HCT116 (cell line): ENCODE measurements at regions not wholly inside any gene's neighbourhood (a gene's known extent, or its start where the extent isn't known, plus 50 kb on each side); places are given as distances from the start of the nearest gene placed in this dataset.

ENCODE experiments used
- ATAC-seq: fragments of 200-7000 bp; cut with Tn5 transposase; 2 replicates; pipeline ENCODE4 v1.9.1; 2020; ENCODE audit warnings: mild to moderate bottlenecking, moderate library complexity
- BruUV-seq: library from RNA; stranded (reverse); fragments of 400-500 nt; replicated peaks from 2 replicates; lab custom pipeline; 2021; lab: Mats Ljungman, UMichigan
- CTCF ChIA-PET: fragments of 300-600 bp; sonication (Branson Sonifier 250); formaldehyde crosslinking; loops from one replicate; lab custom pipeline; 2021; ENCODE audit warnings: antibody characterized with exemption; lab: Charles Lee
- POLR2A ChIA-PET: fragments of 300-600, 350-600 bp; sonication (Branson Sonifier 250); formaldehyde crosslinking; loops from one replicate; lab custom pipeline; 2021; ENCODE audit warnings: antibody characterized with exemption; lab: Charles Lee
- RAD21 ChIA-PET, 2 experiments: fragments of 300-600 bp; sonication (Branson Sonifier 250); formaldehyde crosslinking; loops; one replicate each; lab custom pipeline; 2023; ENCODE audit warnings: low total read pairs in 2 of 2; ENCODE audit not compliant: uncharacterized antibody in 2 of 2, unreplicated experiment in 2 of 2, low non-redundant PET in 1 of 2; lab: Charles Lee
- DNase-seq: peaks from one replicate; pipeline ENCODE4 v3.0.0-alpha.2; 2010; ENCODE audit warnings: low read depth, low spot score
- H2AFZ ChIP-seq: fragments of 200-600 bp; shearing (Covaris generic), sonication (generic); 2 replicates; pipeline ENCODE4 v1.6.1; 2017; ENCODE audit warnings: low read depth, mixed run types, mixed read lengths, antibody characterized with exemption, low read length; ENCODE audit not compliant: poor library complexity, severe bottlenecking
- H3K27ac ChIP-seq: 2 replicates; pipeline ENCODE4 v1.5.1; 2012; ENCODE audit warnings: low read depth, low read length
- H3K27me3 ChIP-seq: fragments of 200-600 bp; sonication (generic); 2 replicates; pipeline ENCODE4 v1.6.1; 2016; ENCODE audit warnings: mixed run types, low read length, mixed read lengths; ENCODE audit not compliant: insufficient read depth
- H3K36me3 ChIP-seq, 2 experiments: fragments of 200-500 bp in 1 of 2; fragments of 200-600 bp in 1 of 2; sonication (Bioruptor generic) in 1 of 2; sonication (generic) in 1 of 2; 2 replicates each; pipeline versions ENCODE4 v1.5.1 to v1.6.1; 2014 to 2016; ENCODE audit warnings: low read length in 2 of 2, inconsistent platforms in 1 of 2, mixed read lengths in 1 of 2, mixed run types in 1 of 2; ENCODE audit not compliant: insufficient read depth in 2 of 2, control insufficient read depth in 1 of 2
- H3K4me1 ChIP-seq, 2 experiments: fragments of 200-600 bp in 1 of 2; sonication (generic) in 1 of 2; 2 replicates each; pipeline versions ENCODE4 v1.5.1 to v1.6.1; 2012 to 2017; ENCODE audit warnings: low read length in 2 of 2, inconsistent platforms in 1 of 2, mild to moderate bottlenecking in 1 of 2, mixed read lengths in 1 of 2, mixed run types in 1 of 2, moderate library complexity in 1 of 2; ENCODE audit not compliant: insufficient read depth in 2 of 2, control insufficient read depth in 1 of 2
- H3K4me2 ChIP-seq: fragments of 200-600 bp; sonication (generic); 2 replicates; pipeline ENCODE4 v1.6.1; 2017; ENCODE audit warnings: mixed run types, low read length, mixed read lengths
- H3K4me3 ChIP-seq, 2 experiments: fragments of 200-600 bp in 1 of 2; sonication (generic) in 1 of 2; replicated peaks in 1 of 2; 2 replicates each; pipeline ENCODE4 v1.5.1; 2011 to 2016; ENCODE audit warnings: low read length in 2 of 2, control low read depth in 1 of 2, low read depth in 1 of 2, mild to moderate bottlenecking in 1 of 2, mixed read lengths in 1 of 2, mixed run types in 1 of 2
- H3K79me2 ChIP-seq: fragments of 200-600 bp; sonication (generic); 2 replicates; pipeline ENCODE4 v1.6.1; 2017; ENCODE audit warnings: mild to moderate bottlenecking, mixed run types, low read length, moderate library complexity, mixed read lengths; ENCODE audit not compliant: insufficient read depth
- H3K9ac ChIP-seq: fragments of 200-600 bp; sonication (generic); 2 replicates; pipeline ENCODE4 v1.6.1; 2016; ENCODE audit warnings: low read length, mixed read lengths
- H3K9me2 ChIP-seq: fragments of 200-600 bp; sonication (generic), shearing (Covaris generic); 2 replicates; pipeline ENCODE4 v1.6.1; 2017; ENCODE audit warnings: mixed run types, mild to moderate bottlenecking, moderate library complexity; ENCODE audit not compliant: insufficient read depth
- H3K9me3 ChIP-seq, 2 experiments: fragments of 200-500 bp in 1 of 2; fragments of 200-600 bp in 1 of 2; sonication (Bioruptor generic) in 1 of 2; sonication (generic) in 1 of 2; 2 replicates each; pipeline ENCODE4 v1.6.1; 2014 to 2017; ENCODE audit warnings: low read length in 2 of 2, mixed read lengths in 2 of 2, inconsistent platforms in 1 of 2, low read depth in 1 of 2, mild to moderate bottlenecking in 1 of 2, mixed run types in 1 of 2, moderate library complexity in 1 of 2; ENCODE audit not compliant: control insufficient read depth in 1 of 2, insufficient read depth in 1 of 2
- H4K20me1 ChIP-seq: fragments of 200-600 bp; sonication (generic), shearing (Covaris generic); 2 replicates; pipeline ENCODE4 v1.6.1; 2017; ENCODE audit warnings: mixed run types, mild to moderate bottlenecking, moderate library complexity; ENCODE audit not compliant: insufficient read depth
- JUND ChIP-seq: IDR thresholded peaks from 2 replicates; pipeline ENCODE4 v1.6.1; 2012
- RAD21 ChIP-seq: IDR thresholded peaks from 2 replicates; pipeline ENCODE4 v1.6.1; 2012; ENCODE audit warnings: low read depth, mild to moderate bottlenecking
- YY1 ChIP-seq: IDR thresholded peaks from 2 replicates; pipeline ENCODE4 v1.6.1; 2011; ENCODE audit warnings: low read length, low read depth, moderate library complexity, mild to moderate bottlenecking; ENCODE audit not compliant: insufficient replicate concordance; ENCODE audit errors: extremely low read depth
- ZFX ChIP-seq: fragments of 450-650 bp; IDR thresholded peaks from 2 replicates; pipeline ENCODE4 v1.6.1; 2017
- ZNF274 ChIP-seq: fragments of 200-500 bp; sonication (Bioruptor generic); IDR thresholded peaks from 2 replicates; pipeline ENCODE4 v1.6.1; 2014; ENCODE audit warnings: mild to moderate bottlenecking, low read depth, low read length, inconsistent platforms
- intact Hi-C: fragments of 100-400 bp; cut with micrococcal nuclease; formaldehyde crosslinking; loops from 2 replicates; pipeline ENCODE4 v1.10.0; 2022
- TF ChIP-seq, protein P1 (sequence below): IDR thresholded peaks from 2 replicates; pipeline ENCODE4 v1.6.1; 2012; ENCODE audit warnings: low read depth
- TF ChIP-seq, protein P2 (sequence below), 3 experiments: fragments of 200-600 bp in 1 of 3; sonication (generic) in 1 of 3; IDR thresholded peaks in 2 of 3; conservative IDR thresholded peaks in 1 of 3; 2 replicates each; pipeline ENCODE4 v1.5.1; 2012 to 2017; ENCODE audit warnings: low read depth in 2 of 3, low read length in 2 of 3, antibody characterized with exemption in 1 of 3, borderline replicate concordance in 1 of 3, control low read depth in 1 of 3, mild to moderate bottlenecking in 1 of 3, mixed read lengths in 1 of 3, mixed run types in 1 of 3, moderate library complexity in 1 of 3; ENCODE audit not compliant: insufficient read depth in 1 of 3

DNA sequence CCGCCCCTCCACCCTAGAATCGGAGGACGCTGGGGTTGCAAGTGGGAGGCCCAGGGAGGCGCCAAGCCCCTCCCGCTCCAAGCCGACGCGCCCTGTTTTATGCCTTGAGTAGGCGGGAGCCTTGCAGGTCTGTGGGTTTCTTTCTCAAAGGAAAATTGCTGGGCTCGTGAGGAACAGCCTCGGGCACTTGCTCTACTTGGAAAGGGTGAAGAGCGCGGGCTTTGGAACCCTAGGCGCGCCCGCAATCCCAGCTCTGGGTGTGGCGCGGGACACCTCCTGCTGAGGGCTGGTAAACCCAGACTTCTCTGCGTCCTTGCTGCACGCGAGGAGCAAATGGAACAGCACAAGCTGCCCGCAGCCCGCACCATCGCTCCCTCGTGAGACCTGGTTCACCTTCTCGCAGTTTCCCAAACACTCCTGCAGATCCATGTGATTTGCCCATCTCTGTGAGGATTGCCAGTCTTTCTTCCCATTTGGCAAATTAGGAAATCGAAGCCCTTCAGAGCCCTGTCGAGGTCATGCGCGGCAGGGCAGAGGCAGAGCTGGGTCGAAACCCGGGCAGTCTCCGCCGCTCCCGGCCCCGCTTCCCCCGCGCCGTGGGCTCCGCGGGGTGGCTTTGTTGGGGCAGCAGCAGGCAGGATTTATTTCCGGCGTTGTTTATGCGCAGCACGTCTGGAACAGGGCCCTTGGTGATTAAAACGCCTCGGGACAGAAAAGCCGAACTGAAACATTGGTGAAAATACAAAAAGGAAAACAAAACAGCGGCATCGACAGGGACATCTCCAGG, 98.4 kb upstream of the CPLX2 start:
- Histone ChIP-seq H3K9ac (peak overlapping the region; percentile 22; the same call in 1 of the 2 replicates), H3K79me2 (no peaks in the 10 kb centered on the region), H3K4me3 (peak overlapping the region in 1 of 2 experiments; percentile 11; a peak in 2 of 4 replicates), H3K27me3 (no peaks in the 10 kb centered on the region), H2AFZ (peak overlapping the region; percentile 12), H3K9me2 (no peaks in the 10 kb centered on the region), H3K36me3 (no peaks in the 10 kb centered on the region), H3K27ac (no peak overlapping the region), H4K20me1 (no peaks in the 10 kb centered on the region), H3K4me2 (peak overlapping the region; percentile 60), H3K9me3 (no peaks in the 10 kb centered on the region), H3K4me1 (peaks cover 7 to 25% of the 10 kb centered on the region in 2 experiments; a peak in 3 of 4 replicates)
- no TSS peak for BruUV-seq
- peak; percentile 80 for ATAC-seq
- no peak for TF ChIP-seq YY1
- no peak for TF ChIP-seq ZFX
- TF ChIP-seq JUND = no peak
- TF ChIP-seq, protein P1, sequence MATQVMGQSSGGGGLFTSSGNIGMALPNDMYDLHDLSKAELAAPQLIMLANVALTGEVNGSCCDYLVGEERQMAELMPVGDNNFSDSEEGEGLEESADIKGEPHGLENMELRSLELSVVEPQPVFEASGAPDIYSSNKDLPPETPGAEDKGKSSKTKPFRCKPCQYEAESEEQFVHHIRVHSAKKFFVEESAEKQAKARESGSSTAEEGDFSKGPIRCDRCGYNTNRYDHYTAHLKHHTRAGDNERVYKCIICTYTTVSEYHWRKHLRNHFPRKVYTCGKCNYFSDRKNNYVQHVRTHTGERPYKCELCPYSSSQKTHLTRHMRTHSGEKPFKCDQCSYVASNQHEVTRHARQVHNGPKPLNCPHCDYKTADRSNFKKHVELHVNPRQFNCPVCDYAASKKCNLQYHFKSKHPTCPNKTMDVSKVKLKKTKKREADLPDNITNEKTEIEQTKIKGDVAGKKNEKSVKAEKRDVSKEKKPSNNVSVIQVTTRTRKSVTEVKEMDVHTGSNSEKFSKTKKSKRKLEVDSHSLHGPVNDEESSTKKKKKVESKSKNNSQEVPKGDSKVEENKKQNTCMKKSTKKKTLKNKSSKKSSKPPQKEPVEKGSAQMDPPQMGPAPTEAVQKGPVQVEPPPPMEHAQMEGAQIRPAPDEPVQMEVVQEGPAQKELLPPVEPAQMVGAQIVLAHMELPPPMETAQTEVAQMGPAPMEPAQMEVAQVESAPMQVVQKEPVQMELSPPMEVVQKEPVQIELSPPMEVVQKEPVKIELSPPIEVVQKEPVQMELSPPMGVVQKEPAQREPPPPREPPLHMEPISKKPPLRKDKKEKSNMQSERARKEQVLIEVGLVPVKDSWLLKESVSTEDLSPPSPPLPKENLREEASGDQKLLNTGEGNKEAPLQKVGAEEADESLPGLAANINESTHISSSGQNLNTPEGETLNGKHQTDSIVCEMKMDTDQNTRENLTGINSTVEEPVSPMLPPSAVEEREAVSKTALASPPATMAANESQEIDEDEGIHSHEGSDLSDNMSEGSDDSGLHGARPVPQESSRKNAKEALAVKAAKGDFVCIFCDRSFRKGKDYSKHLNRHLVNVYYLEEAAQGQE = no peak
- TF ChIP-seq, protein P2, sequence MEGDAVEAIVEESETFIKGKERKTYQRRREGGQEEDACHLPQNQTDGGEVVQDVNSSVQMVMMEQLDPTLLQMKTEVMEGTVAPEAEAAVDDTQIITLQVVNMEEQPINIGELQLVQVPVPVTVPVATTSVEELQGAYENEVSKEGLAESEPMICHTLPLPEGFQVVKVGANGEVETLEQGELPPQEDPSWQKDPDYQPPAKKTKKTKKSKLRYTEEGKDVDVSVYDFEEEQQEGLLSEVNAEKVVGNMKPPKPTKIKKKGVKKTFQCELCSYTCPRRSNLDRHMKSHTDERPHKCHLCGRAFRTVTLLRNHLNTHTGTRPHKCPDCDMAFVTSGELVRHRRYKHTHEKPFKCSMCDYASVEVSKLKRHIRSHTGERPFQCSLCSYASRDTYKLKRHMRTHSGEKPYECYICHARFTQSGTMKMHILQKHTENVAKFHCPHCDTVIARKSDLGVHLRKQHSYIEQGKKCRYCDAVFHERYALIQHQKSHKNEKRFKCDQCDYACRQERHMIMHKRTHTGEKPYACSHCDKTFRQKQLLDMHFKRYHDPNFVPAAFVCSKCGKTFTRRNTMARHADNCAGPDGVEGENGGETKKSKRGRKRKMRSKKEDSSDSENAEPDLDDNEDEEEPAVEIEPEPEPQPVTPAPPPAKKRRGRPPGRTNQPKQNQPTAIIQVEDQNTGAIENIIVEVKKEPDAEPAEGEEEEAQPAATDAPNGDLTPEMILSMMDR (IDR thresholded peaks at IDR 0.05 in 2 of 3, conservative IDR thresholded peaks at IDR 0.05 in 1 of 3; ENCODE audit: borderline replicate concordance in 1 of 3, insufficient read depth in 1 of 3, low read depth in 2 of 3, low read length in 2 of 3) = no peak
- no peak for TF ChIP-seq RAD21
- TF ChIP-seq ZNF274 = no peak
- intact Hi-C loops = no loop called here
- DNase-seq = no peak
- ChIA-PET RAD21 (no interaction called here), CTCF (no interaction called here), POLR2A (no interaction called here)
